Middle frontal gyrus (tissue), 1 donor: ENCODE measurements at regions not wholly inside any gene's neighbourhood (a gene's known extent, or its start where the extent isn't known, plus 50 kb on each side); places are given as distances from the start of the nearest gene placed in this dataset.

Source experiments
- DNase-seq: peaks from one replicate; pipeline ENCODE4 v3.0.0-alpha.2; 2015; ENCODE audit warnings: low spot score; ENCODE audit errors: extremely low spot score

GRCh38 chr20:56833427-56833826, 204.3 kb downstream of the TFAP2C start:
- no peak for DNase-seq

DNA sequence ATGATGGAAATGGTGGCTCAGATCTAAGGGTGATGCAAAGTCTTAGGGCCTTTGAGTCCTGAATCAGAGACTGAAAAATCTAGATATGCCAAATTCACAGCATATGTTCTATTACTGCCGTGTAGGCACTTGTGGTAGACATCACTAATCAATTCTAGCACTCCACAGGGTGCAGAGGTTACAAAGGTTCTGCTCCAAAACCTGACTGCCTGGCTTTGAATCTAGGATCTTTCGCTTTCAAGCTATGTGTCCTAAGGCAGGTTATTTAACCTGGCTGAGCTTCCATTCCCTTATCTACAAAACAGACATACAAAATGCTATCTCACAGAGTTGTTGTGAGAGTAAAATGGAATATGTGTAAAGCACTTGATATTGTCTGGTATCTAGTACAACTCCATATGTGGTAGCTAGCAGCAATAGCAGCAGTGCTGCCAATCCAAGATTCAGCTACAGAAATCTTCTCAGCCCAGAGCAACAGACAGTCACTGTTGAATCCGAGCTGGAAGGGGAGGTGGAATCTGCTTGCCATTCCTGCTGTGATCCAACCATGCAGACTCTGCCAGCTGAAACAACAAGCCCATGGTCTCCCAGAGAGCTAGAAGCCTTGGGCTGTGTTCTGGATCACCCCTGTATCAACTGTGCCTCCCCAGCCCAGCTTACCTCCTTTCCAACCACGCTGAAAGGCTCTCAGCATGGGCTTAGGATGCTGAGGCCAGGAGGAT, 206.9 kb downstream of the TFAP2C start:
- DNase-seq = no peak

- DNase-seq = no peak
Measured at GRCh38 chr20:56839222-56839621, 210.1 kb downstream of the TFAP2C start.

DNA sequence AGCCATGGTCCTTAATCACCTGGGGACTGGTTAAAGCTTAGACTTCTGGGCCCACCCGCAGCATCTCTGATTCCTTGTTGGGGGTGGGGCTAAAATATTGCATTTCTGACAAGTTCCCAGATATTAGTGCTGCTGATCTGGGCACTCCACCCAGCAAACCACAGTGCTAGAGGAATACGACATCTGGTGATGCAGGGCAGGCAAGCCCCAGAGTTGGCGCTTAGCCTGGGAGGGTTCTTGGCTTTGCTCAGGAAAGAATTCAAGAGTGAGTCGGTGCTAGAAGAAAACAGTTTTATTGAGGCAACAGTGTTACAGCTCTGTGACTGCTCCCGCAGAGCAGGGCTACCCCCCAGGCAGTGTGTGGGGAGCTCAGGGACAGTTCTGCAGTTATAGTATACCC, 210.7 kb downstream of the TFAP2C start:
- DNase-seq = no peak

DNA sequence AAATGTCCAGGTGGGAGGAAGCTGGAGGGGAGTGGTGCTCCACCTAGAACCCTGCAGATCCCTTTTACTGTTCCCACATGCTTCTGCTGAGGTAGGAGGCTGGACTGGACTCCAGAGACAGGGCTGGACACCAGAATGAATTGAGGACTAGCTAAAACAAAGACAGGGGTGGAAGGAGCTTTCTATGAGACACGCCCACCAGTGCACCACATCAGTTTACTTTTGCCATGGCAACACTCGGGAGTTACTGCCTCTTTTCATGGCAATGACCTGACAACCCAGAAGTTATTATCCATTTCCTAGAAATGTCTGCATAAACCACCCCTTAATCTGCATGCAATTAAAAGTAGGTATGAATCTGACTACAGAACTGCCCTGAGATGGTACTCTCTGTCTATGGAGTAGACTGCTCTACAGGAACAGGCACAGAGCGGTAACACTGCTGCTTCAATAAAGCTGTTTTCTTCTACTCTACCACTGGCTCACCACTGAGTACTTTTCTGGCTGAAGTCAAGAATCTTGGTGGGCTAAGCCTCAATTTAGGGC, 211.7 kb downstream of the TFAP2C start:
- no peak for DNase-seq

- DNase-seq = no peak
Measured at GRCh38 chr20:56841346-56841908, 212.3 kb downstream of the TFAP2C start.

GRCh38 chr20:56842056-56842455, 212.9 kb downstream of the TFAP2C start:
- DNase-seq = no peak

- no peak for DNase-seq
Measured at GRCh38 chr20:56843386-56843785, 214.3 kb downstream of the TFAP2C start.

DNA sequence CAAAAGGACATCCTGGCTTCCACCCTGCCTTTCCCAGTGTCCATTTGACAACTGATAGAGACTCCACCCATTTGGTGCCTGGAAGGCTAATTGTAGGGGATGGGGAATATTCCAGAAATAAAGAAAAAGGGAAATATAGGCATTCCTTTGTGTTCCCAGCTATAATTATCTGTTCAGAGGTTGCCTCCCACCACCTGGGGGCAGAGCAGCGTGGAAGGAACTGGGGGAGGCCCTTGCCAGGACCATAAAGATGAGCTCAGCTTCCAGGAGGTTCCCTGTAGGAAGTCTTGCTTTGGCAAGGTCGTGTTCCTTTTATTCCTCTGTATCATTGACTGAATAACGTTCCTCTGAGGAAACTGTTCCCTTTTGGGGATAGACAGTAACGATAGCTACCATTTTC, 214.7 kb downstream of the TFAP2C start:
- no peak for DNase-seq

DNA sequence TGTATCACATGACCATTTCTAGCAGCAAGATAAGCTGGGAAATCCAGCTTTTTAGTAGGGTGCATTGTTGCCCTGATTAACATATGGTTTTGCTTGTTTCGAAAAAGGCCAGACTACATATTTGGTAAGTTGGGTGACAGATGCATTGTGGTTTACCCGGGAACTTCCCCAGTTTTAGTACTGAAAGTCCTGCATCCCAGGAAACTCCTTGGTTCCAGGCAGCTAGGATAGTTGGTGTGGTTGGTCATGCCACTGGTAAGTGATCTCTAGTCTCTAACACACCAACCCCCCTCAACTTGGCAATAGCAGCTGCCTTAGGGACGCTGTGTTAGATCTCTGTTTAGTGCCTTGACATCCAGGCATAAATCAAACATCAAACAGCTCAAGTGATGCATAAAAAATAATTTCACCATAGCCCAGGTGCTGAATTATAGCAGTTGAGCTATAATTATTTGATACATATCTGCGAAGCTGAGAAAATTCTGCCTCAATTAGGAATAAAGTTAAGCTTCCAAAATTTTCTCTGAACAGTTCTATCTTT, 216.5 kb downstream of the TFAP2C start:
- DNase-seq = no peak

DNA sequence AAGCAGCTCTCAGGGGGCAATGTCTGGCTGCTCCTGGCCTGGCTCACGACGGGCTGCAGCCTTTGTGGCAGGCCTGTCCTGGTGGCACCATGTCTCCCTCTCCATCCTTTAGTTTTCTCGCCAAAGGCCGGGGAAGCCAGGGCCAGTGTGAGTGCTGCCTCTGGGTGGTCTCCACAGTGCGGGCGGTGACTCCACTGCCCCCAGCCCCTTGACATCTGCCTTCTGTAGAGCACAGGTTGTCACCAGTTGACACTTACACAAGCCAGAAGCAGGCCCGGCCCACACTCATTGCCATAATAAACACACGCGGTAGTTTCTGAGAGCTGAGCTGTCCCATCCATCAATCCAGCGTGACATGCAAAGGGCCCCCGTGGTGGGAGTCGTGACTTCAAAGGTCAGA, 219.5 kb downstream of the TFAP2C start:
- no peak for DNase-seq

DNA sequence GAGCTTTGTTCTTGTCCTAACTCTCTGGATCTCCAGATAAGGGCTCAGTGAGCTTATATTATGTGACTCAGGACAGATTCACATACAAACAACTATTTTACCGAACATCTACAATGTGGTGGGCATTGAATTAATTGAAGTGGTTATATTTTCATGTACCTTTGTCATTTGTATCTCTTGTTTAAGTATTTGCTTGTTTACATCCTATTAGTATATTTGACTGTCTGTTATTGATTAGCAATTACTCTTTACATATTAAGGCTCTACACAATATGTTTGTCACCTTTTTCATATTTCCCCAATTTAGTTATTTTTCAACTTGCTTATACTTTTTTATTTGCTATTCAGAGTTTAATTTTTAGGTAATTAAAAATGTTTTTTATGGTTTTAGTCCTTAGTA, 222.4 kb downstream of the TFAP2C start:
- no peak for DNase-seq

DNA sequence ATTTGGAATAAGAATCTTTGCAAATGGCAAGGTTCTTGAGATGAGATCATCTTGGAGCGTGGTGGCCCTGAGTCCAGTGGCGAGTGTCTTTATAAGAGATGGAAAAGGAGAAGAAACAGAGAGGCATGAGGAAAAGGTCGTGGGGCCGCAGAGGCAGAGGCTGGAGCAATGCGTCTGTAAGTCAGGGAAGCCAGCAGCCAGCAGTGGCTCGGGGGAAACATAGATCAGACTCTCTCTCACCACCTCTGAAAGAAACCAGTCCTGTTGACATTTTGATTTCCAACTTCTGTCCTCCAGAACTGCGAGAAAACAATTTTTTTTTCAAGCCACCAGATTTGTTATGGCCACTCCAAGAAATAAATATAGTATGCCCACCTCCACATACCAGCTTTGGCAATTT, 226.6 kb downstream of the TFAP2C start:
- DNase-seq = no peak

- no peak for DNase-seq
Measured at GRCh38 chr20:56857950-56858349, 228.8 kb downstream of the TFAP2C start.

- DNase-seq = no peak
Measured at GRCh38 chr20:56859039-56859800, 230.1 kb downstream of the TFAP2C start.

DNA sequence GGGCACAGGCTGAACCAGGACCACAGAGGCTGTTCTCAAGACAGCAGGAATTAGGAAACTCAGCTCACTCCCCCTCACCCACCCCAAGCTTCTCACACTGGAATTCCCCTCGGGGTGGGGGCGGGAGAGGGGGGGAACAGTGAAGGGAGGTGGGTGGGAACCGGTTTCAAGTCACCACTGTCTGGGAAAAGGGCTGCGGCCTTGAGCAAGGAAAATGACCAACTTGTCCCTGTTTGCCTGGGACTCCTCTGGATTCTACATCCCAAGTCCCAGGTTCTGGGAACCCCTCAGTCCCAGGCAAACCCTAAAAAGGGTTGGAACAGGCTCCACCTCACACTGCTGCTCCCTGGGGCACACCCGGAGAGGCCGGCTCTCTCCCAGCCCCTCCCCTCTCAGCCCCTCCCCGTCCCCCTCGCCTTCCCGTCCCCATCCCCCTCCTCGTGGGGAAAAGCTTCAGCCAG, 230.7 kb downstream of the TFAP2C start:
- DNase-seq = no peak

DNA sequence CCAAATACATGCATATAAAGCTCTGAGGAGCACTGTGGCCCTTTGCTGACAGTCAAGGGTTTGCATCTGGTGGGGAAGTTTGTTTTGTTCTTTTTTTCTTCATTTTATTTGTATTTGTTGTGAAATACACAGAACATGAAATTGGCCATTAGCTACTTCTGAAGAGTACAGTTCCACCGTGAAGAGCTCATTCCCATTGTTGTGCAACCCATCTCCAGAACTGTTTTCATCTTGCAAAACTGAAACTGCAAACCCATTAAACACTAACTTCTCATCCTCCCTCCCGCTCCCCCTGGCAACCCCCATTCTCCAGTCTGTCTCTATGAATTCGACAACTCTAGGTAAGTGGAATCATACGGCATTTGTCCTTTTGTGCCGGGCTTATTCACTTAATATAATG, 231.3 kb downstream of the TFAP2C start:
- no peak for DNase-seq

DNA sequence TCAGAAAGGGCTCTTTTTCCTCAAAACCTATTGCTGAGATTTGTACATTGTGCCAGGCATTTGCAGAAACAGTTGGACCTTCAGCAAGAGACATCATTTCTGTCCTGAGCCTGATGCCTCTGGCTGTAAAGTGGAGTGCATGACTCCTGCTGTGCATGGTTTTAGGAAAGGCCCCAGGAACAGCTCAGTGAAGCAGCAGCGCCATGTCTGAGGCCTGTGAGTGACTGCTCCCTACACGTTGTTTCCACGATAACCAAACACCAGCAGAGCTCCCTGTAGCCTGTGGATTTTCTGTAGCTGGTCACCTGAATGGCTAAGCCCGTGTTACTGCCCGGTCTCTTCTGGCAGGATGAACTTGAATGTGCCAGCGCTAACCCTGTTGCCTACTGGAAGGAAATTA, 232.5 kb downstream of the TFAP2C start:
- DNase-seq = no peak

GRCh38 chr20:56865055-56865454, 235.9 kb downstream of the TFAP2C start:
- DNase-seq = no peak

DNA sequence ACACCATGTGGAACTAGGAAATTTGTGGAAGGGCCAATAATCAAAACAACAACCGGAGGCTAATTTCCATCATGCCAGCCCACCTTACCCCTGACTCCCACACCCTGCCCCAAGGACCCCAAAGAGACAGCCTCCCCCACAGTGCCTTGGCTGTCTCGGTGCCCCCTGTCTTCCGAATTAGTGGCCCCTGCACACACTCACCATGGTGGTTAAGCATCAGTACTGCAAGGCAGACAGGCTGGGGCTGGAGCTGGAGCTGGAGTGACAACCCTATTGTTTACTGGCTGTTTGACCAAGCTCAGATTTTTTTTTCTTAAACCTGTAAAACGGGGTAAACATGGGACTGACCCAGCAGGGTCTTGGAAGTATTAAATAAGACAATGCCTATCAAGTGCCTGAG, 238.0 kb downstream of the TFAP2C start:
- no peak for DNase-seq

GRCh38 chr20:56868746-56869145, 239.6 kb downstream of the TFAP2C start:
- DNase-seq = no peak

GRCh38 chr20:56870271-56870670, 241.2 kb downstream of the TFAP2C start:
- DNase-seq = no peak
